ENCODE measurements at regions not wholly inside any gene's neighbourhood (a gene's known extent, or its start where the extent isn't known, plus 50 kb on each side); places are given as distances from the start of the nearest gene placed in this dataset.
A peak's percentile ranks its signal among the peaks of the same experiment; 100 is the strongest.

GRCh38 chr1:101309334-101310311 lies 72.8 kb downstream of the S1PR1 start (continued):
- 0 out of 2 replicates have a peak, but pooled peaks have one; percentile 21 for TF ChIP-seq HNF1B (CRISPR knock-in tag; IDR thresholded peaks at IDR 0.05)
- no peak for TF ChIP-seq POLR2AphosphoS5 (IDR thresholded peaks at IDR 0.05; ENCODE audit: low read depth, low read length)
- 0 out of 2 replicates have a peak, but pooled peaks have one; percentile 21 for TF ChIP-seq ZFX (CRISPR knock-in tag; IDR thresholded peaks at IDR 0.05; ENCODE audit: low read depth)
- TF ChIP-seq ZNF674 (CRISPR knock-in tag; IDR thresholded peaks at IDR 0.05; ENCODE audit: low read depth) = no peak
- TF ChIP-seq TRIM24 (CRISPR knock-in tag; IDR thresholded peaks at IDR 0.05) = no peak
- TF ChIP-seq FOXA3 (CRISPR knock-in tag; IDR thresholded peaks at IDR 0.05) = peak; percentile 38; the same call in 1 of the 2 replicates
- TF ChIP-seq ZNF639 (CRISPR knock-in tag; conservative IDR thresholded peaks at IDR 0.05) = no peak
- TF ChIP-seq BRD4 (CRISPR knock-in tag; IDR thresholded peaks at IDR 0.05) = no peak
- TF ChIP-seq TCF12 (IDR thresholded peaks at IDR 0.05) = no peak
- no peak for TF ChIP-seq TCF12 (CRISPR knock-in tag; IDR thresholded peaks at IDR 0.05)
- no peak for TF ChIP-seq REXO4 (CRISPR knock-in tag; IDR thresholded peaks at IDR 0.05; ENCODE audit: borderline replicate concordance)
- TF ChIP-seq NCOR1 (IDR thresholded peaks at IDR 0.05; ENCODE audit: borderline replicate concordance, low read length) = no peak
- no peak for TF ChIP-seq ZMYM3 (CRISPR knock-in tag; IDR thresholded peaks at IDR 0.05)
- TF ChIP-seq ZSCAN29 (CRISPR knock-in tag; conservative IDR thresholded peaks at IDR 0.05) = no peak
- no peak for TF ChIP-seq HNF4A (CRISPR knock-in tag; IDR thresholded peaks at IDR 0.05)
- no peak for TF ChIP-seq HNRNPUL1 (IDR thresholded peaks at IDR 0.05; ENCODE audit: low read depth, low read length)
- TF ChIP-seq ZSCAN21 (CRISPR knock-in tag; IDR thresholded peaks at IDR 0.05; ENCODE audit: borderline replicate concordance) = no peak
- TF ChIP-seq SP1 (IDR thresholded peaks at IDR 0.05) = no peak
- TF ChIP-seq SP1 (CRISPR knock-in tag; IDR thresholded peaks at IDR 0.05) = no peak
- TF ChIP-seq ZNF292 (CRISPR knock-in tag; IDR thresholded peaks at IDR 0.05; ENCODE audit: borderline replicate concordance, low read depth) = no peak
- no peak for TF ChIP-seq ZNF234 (CRISPR knock-in tag; conservative IDR thresholded peaks at IDR 0.05)
- TF ChIP-seq ZNF570 (CRISPR knock-in tag; IDR thresholded peaks at IDR 0.05; ENCODE audit: borderline replicate concordance) = no peak
- TF ChIP-seq BHLHE40 (IDR thresholded peaks at IDR 0.05; ENCODE audit: low read length) = no peak
- TF ChIP-seq, protein P1, sequence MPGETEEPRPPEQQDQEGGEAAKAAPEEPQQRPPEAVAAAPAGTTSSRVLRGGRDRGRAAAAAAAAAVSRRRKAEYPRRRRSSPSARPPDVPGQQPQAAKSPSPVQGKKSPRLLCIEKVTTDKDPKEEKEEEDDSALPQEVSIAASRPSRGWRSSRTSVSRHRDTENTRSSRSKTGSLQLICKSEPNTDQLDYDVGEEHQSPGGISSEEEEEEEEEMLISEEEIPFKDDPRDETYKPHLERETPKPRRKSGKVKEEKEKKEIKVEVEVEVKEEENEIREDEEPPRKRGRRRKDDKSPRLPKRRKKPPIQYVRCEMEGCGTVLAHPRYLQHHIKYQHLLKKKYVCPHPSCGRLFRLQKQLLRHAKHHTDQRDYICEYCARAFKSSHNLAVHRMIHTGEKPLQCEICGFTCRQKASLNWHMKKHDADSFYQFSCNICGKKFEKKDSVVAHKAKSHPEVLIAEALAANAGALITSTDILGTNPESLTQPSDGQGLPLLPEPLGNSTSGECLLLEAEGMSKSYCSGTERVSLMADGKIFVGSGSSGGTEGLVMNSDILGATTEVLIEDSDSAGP (CRISPR knock-in tag; IDR thresholded peaks at IDR 0.05; ENCODE audit: borderline replicate concordance) = peak; percentile 32; the same call in 1 of the 2 replicates

Measured in HepG2 (cell line).